HepG2 (cell line): ENCODE measurements at regions not wholly inside any gene's neighbourhood (a gene's known extent, or its start where the extent isn't known, plus 50 kb on each side); places are given as distances from the start of the nearest gene placed in this dataset.

Experiments
- ATAC-seq: fragments of 200-7000 bp; cut with Tn5 transposase; 3 replicates; pipeline ENCODE4 v1.9.1; 2020; ENCODE audit warnings: mild to moderate bottlenecking, moderate library complexity
- BruUV-seq: library from RNA; stranded (reverse); fragments of 400-500 nt; replicated peaks from 2 replicates; lab custom pipeline; 2021; lab: Mats Ljungman, UMichigan
- CTCF ChIA-PET: fragments of 300-600 bp; formaldehyde crosslinking; extraction: SDS; loops from one replicate; lab custom pipeline; 2021; ENCODE audit warnings: low total read pairs, inconsistent platforms, low intra/inter-chr PET ratio; lab: Yijun Ruan, JAX
- POLR2A ChIA-PET: fragments of 350-600 bp; sonication (Branson Sonifier 250); formaldehyde crosslinking; loops from one replicate; lab custom pipeline; 2020; ENCODE audit warnings: antibody characterized with exemption, inconsistent platforms; lab: Yijun Ruan, JAX
- DNase-seq: peaks from one replicate; pipeline ENCODE4 v3.0.0-alpha.2; 2015; ENCODE audit warnings: low spot score
- FAIRE-seq: peaks from 3 replicates; lab custom pipeline; 2011; peaks lifted over from hg19 to GRCh38; lab: Jason Lieb, UNC
- H2AFZ ChIP-seq: one replicate; pipeline ENCODE4 v1.6.1; 2011; ENCODE audit warnings: low read length, inconsistent platforms
- H3K27ac ChIP-seq: fragments of 300-600 bp; 3 replicates; pipeline ENCODE4 v1.8.0; 2011; ENCODE audit warnings: mixed run types, mild to moderate bottlenecking, mixed read lengths, low read length, inconsistent platforms; ENCODE audit not compliant: insufficient read depth; ENCODE audit errors: extremely low read length
- H3K27me3 ChIP-seq, 2 experiments: fragments of 200-600 bp in 1 of 2; 2 replicates in 1 of 2; 3 replicates in 1 of 2; pipeline versions ENCODE4 v1.6.0 to v1.8.0; 2011; ENCODE audit warnings: low read length in 2 of 2, mild to moderate bottlenecking in 2 of 2, moderate library complexity in 2 of 2, inconsistent platforms in 1 of 2; ENCODE audit not compliant: insufficient read depth in 2 of 2, control insufficient read depth in 1 of 2
- H3K36me3 ChIP-seq, 2 experiments: fragments of 200-600 bp in 1 of 2; replicated peaks in 1 of 2; 2 replicates in 1 of 2; 3 replicates in 1 of 2; pipeline versions ENCODE4 v1.5.1 to v1.8.0; 2011; ENCODE audit warnings: low read length in 2 of 2, inconsistent platforms in 1 of 2; ENCODE audit not compliant: insufficient read depth in 2 of 2, control insufficient read depth in 1 of 2
- H3K4me1 ChIP-seq: 2 replicates; pipeline ENCODE4 v1.5.1; 2012; ENCODE audit warnings: low read length, inconsistent platforms; ENCODE audit not compliant: insufficient read depth
- H3K4me2 ChIP-seq: 2 replicates; pipeline ENCODE4 v1.6.0; 2011; ENCODE audit warnings: low read depth, low read length, inconsistent platforms
- H3K4me3 ChIP-seq, 3 experiments: fragments of 200-600 bp in 1 of 3; sonication (generic), shearing (Covaris generic) in 1 of 3; replicated peaks in 1 of 3; 2 replicates each; pipeline ENCODE4 v1.5.1; 2011 to 2016; ENCODE audit warnings: low read length in 3 of 3, inconsistent platforms in 2 of 3, low read depth in 2 of 3, mild to moderate bottlenecking in 2 of 3, control low read depth in 1 of 3, mixed read lengths in 1 of 3; ENCODE audit not compliant: insufficient read depth in 1 of 3
- H3K79me2 ChIP-seq: one replicate; pipeline ENCODE4 v1.6.1; 2011; ENCODE audit warnings: low read length, inconsistent platforms; ENCODE audit not compliant: insufficient read depth
- H3K9ac ChIP-seq: 2 replicates; pipeline ENCODE4 v1.6.0; 2011; ENCODE audit warnings: mild to moderate bottlenecking, low read depth, low read length, inconsistent platforms; ENCODE audit not compliant: insufficient read depth
- H3K9me3 ChIP-seq: 2 replicates; pipeline ENCODE4 v1.5.1; 2012; ENCODE audit warnings: mild to moderate bottlenecking, low read length
- H4K20me1 ChIP-seq: 2 replicates; pipeline ENCODE4 v1.6.0; 2011; ENCODE audit warnings: inconsistent platforms, mild to moderate bottlenecking, low read length, moderate library complexity; ENCODE audit not compliant: insufficient read depth
- CCDC6 ChIP-seq: sonication (generic); formaldehyde crosslinking; IDR thresholded peaks from 2 replicates; pipeline ENCODE4 v1.8.1; 2022; ENCODE audit warnings: mild to moderate bottlenecking, missing genetic modification reagents, moderate library complexity
- ETV6 ChIP-seq: sonication (generic); formaldehyde crosslinking; conservative IDR thresholded peaks from 2 replicates; pipeline ENCODE4 v1.4.0; 2020; ENCODE audit warnings: missing genetic modification reagents
- FOXK2 ChIP-seq: fragments of 450-650 bp; IDR thresholded peaks from 2 replicates; pipeline ENCODE4 v1.6.1; 2016
- GATA4 ChIP-seq: sonication (generic); IDR thresholded peaks from 2 replicates; pipeline ENCODE4 v1.6.1; 2016; ENCODE audit warnings: antibody characterized with exemption, low read depth, borderline replicate concordance
- KAT2B ChIP-seq: fragments of 150-350 bp; IDR thresholded peaks from 2 replicates; pipeline ENCODE4 v1.6.1; 2014; ENCODE audit warnings: low read depth, low read length, borderline replicate concordance
- MEIS2 ChIP-seq: sonication (generic); formaldehyde crosslinking; IDR thresholded peaks from 2 replicates; pipeline ENCODE4 v1.9.0; 2021; ENCODE audit warnings: mild to moderate bottlenecking, missing genetic modification reagents
- MZF1 ChIP-seq: sonication (generic); formaldehyde crosslinking; IDR thresholded peaks from 2 replicates; pipeline ENCODE4 v1.8.1; 2023; ENCODE audit warnings: mild to moderate bottlenecking, missing genetic modification reagents, borderline replicate concordance
- ZNF282 ChIP-seq: fragments of 450-650 bp; IDR thresholded peaks from 2 replicates; pipeline ENCODE4 v1.6.1; 2018; ENCODE audit not compliant: partially characterized antibody
- ZNF407 ChIP-seq: sonication (generic); formaldehyde crosslinking; IDR thresholded peaks from one replicate; pipeline ENCODE4 v1.5.1; 2020; ENCODE audit warnings: mild to moderate bottlenecking, missing genetic modification reagents; ENCODE audit errors: not compliant biosample characterization
- ZNF580 ChIP-seq: IDR thresholded peaks from 2 replicates; pipeline ENCODE4 v1.6.1; 2016; ENCODE audit warnings: low read depth, borderline replicate concordance
- WGBS: methylation state at CpG from one replicate; pipeline ENCODE4 v1.1.6; 2017; ENCODE audit warnings: low lambda C conversion rate; 5-methylcytosine and 5-hydroxymethylcytosine counted together
- in situ Hi-C: cut with HindIII; loops from 2 replicates; pipeline ENCODE4 v1.10.0; 2017; ENCODE audit warnings: low pct_unique_long_range_greater_than_20kb; ENCODE audit not compliant: extremely low pct_ligation_motif_present
- intact Hi-C: fragments of 100-400 bp; cut with micrococcal nuclease; formaldehyde crosslinking; loops from one replicate; pipeline ENCODE4 v1.10.0; 2022; ENCODE audit not compliant: unreplicated experiment
- TF ChIP-seq, protein P1 (sequence below): sonication (generic); formaldehyde crosslinking; IDR thresholded peaks from 2 replicates; pipeline ENCODE4 v1.4.0; 2020; ENCODE audit warnings: missing genetic modification reagents, low read depth, mild to moderate bottlenecking, borderline replicate concordance

GRCh38 chr2:60100034-60100433 is 453.4 kb downstream of the BCL11A start:
- no peak for FAIRE-seq

More at GRCh38 chr2:60100034-60100433, 453.4 kb downstream of the BCL11A start:
- peaks cover 4% of the 10 kb centered on the region for H3K4me1 ChIP-seq
- in situ Hi-C loops, result no loop called here
- no TSS peak for BruUV-seq
- no peaks in the 10 kb centered on the region for H3K79me2 ChIP-seq
- H3K27ac ChIP-seq, result no peak overlapping the region
- POLR2A ChIA-PET, result no interaction called here
- WGBS, result 33% methylated on average over 10 of the region's 11 CpGs
- H2AFZ ChIP-seq, result no peak overlapping the region
- no peaks in the 10 kb centered on the region for H4K20me1 ChIP-seq
- no peak for DNase-seq
- CTCF ChIA-PET, result no interaction called here
- H3K36me3 ChIP-seq, result no peaks in the 10 kb centered on the region
- peaks cover 0 to 4% of the 10 kb centered on the region in 2 experiments; a peak in 1 of 5 replicates for H3K27me3 ChIP-seq
- H3K9ac ChIP-seq, result no peak overlapping the region
- no peaks in the 10 kb centered on the region for H3K9me3 ChIP-seq
- H3K4me3 ChIP-seq, result no peak overlapping the region
- intact Hi-C loops, result no loop called here
- H3K4me2 ChIP-seq, result no peak overlapping the region
- TF ChIP-seq, protein P1, sequence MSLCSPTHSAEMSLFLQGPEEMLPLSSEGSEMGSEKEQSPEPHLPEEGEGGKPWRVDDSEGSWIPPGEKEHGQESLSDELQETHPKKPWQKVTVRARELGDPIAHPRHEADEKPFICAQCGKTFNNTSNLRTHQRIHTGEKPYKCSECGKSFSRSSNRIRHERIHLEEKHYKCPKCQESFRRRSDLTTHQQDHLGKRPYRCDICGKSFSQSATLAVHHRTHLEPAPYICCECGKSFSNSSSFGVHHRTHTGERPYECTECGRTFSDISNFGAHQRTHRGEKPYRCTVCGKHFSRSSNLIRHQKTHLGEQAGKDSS, result no peak
- no peak for TF ChIP-seq ZNF407 (CRISPR knock-in tag)
- no peak for TF ChIP-seq MZF1
- TF ChIP-seq ETV6 (CRISPR knock-in tag), result no peak
- TF ChIP-seq KAT2B, result no peak
- no peak for TF ChIP-seq ZNF282
- TF ChIP-seq GATA4, result no peak
- no peak for TF ChIP-seq ZNF580 (CRISPR knock-in tag)
- no peak for TF ChIP-seq FOXK2
- no peak for TF ChIP-seq MEIS2
- TF ChIP-seq CCDC6 (CRISPR knock-in tag), result no peak
- TF ChIP-seq, all 625 proteins: peak for 0
- ATAC-seq, result no peak
